Breast epithelium (tissue), 3 donors: ENCODE measurements at regions not wholly inside any gene's neighbourhood (a gene's known extent, or its start where the extent isn't known, plus 50 kb on each side); places are given as distances from the start of the nearest gene placed in this dataset.

Experiments used
- POLR2A ChIP-seq: fragments of 450-650 bp; IDR thresholded peaks from one replicate; pipeline ENCODE4 v1.6.1; 2016; ENCODE audit warnings: antibody characterized with exemption, mild to moderate bottlenecking, moderate library complexity
- TF ChIP-seq, protein P1 (sequence below), 3 donors: fragments of 450-650 bp; IDR thresholded peaks; one replicate each; pipeline ENCODE4 v1.5.1; 2016 to 2017; ENCODE audit warnings: antibody characterized with exemption in 3 of 3, mild to moderate bottlenecking in 3 of 3, moderate library complexity in 3 of 3

DNA sequence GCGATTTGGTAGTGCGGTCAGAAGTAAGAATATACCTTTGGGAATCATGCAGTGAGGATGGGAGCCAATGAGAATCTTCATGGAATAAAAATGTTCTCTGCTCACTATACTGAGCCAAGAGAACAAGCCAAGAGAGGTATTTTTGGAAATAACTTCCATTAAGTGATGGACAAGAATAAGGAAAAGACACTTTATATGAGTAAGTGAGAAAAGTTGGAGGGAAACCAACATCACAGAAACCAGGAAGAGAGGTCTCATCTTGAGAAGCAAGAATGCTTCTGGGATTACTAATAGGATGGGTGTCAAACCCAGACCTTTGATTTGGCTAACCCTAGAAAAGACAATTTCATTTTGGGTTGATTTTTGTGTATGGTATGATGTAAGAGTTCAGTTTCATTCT, 181.2 kb upstream of the JAG1 start:
- no peak for TF ChIP-seq POLR2A
- TF ChIP-seq, protein P1, sequence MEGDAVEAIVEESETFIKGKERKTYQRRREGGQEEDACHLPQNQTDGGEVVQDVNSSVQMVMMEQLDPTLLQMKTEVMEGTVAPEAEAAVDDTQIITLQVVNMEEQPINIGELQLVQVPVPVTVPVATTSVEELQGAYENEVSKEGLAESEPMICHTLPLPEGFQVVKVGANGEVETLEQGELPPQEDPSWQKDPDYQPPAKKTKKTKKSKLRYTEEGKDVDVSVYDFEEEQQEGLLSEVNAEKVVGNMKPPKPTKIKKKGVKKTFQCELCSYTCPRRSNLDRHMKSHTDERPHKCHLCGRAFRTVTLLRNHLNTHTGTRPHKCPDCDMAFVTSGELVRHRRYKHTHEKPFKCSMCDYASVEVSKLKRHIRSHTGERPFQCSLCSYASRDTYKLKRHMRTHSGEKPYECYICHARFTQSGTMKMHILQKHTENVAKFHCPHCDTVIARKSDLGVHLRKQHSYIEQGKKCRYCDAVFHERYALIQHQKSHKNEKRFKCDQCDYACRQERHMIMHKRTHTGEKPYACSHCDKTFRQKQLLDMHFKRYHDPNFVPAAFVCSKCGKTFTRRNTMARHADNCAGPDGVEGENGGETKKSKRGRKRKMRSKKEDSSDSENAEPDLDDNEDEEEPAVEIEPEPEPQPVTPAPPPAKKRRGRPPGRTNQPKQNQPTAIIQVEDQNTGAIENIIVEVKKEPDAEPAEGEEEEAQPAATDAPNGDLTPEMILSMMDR (IDR thresholded peaks at IDR 0.05) = no peak
